Mesenchymal stem cell (in vitro differentiated cells and primary cell): ENCODE measurements at regions not wholly inside any gene's neighbourhood (a gene's known extent, or its start where the extent isn't known, plus 50 kb on each side); places are given as distances from the start of the nearest gene placed in this dataset.

ENCODE experiments used
- DNase-seq: peaks from one replicate; pipeline ENCODE4 v3.0.0-alpha.2; 2013
- H2AFZ ChIP-seq: one replicate; pipeline ENCODE4 v1.6.1; 2013; ENCODE audit warnings: low read depth, mild to moderate bottlenecking, control low read depth, inconsistent platforms, low read length, moderate library complexity
- H2AK5ac ChIP-seq: 2 replicates; pipeline ENCODE4 v1.6.1; 2013; ENCODE audit warnings: low read length, moderate library complexity, mild to moderate bottlenecking, inconsistent platforms; ENCODE audit not compliant: severe bottlenecking
- H2BK120ac ChIP-seq: one replicate; pipeline ENCODE4 v1.6.1; 2013; ENCODE audit warnings: low read depth, mild to moderate bottlenecking, inconsistent platforms, low read length, moderate library complexity
- H2BK12ac ChIP-seq, 2 experiments: one replicate each; pipeline ENCODE4 v1.6.1; 2013; ENCODE audit warnings: inconsistent platforms in 2 of 2, low read length in 2 of 2, mild to moderate bottlenecking in 2 of 2, moderate library complexity in 2 of 2, control low read depth in 1 of 2
- H2BK15ac ChIP-seq: one replicate; pipeline ENCODE4 v1.6.1; 2013; ENCODE audit warnings: mild to moderate bottlenecking, low read depth, inconsistent platforms; ENCODE audit not compliant: poor library complexity, severe bottlenecking
- H2BK5ac ChIP-seq: 2 replicates; pipeline ENCODE4 v1.6.1; 2013; ENCODE audit warnings: low read depth, mild to moderate bottlenecking, low read length, control low read depth, inconsistent platforms; ENCODE audit not compliant: poor library complexity, severe bottlenecking
- H3K14ac ChIP-seq, 2 experiments: one replicate each; pipeline ENCODE4 v1.6.1; 2013; ENCODE audit warnings: inconsistent platforms in 2 of 2, low read length in 2 of 2, control low read depth in 1 of 2, mild to moderate bottlenecking in 1 of 2, moderate library complexity in 1 of 2
- H3K18ac ChIP-seq, 2 experiments: one replicate each; pipeline ENCODE4 v1.6.1; 2013; ENCODE audit warnings: inconsistent platforms in 2 of 2, low read length in 2 of 2, control low read depth in 1 of 2, low read depth in 1 of 2, mild to moderate bottlenecking in 1 of 2
- H3K23ac ChIP-seq, 2 experiments: one replicate each; pipeline ENCODE4 v1.6.1; 2013; ENCODE audit warnings: inconsistent platforms in 2 of 2, low read length in 2 of 2, mild to moderate bottlenecking in 2 of 2, moderate library complexity in 2 of 2, control low read depth in 1 of 2
- H3K27ac ChIP-seq: 2 replicates; pipeline ENCODE4 v1.5.1; 2013; ENCODE audit warnings: mild to moderate bottlenecking, moderate library complexity, low read length, control low read depth, inconsistent platforms; ENCODE audit not compliant: poor library complexity, severe bottlenecking
- H3K27me3 ChIP-seq, 2 experiments: 2 replicates each; pipeline versions ENCODE4 v1.6.1 to v1.7.0; 2013; ENCODE audit warnings: low read length in 2 of 2, mild to moderate bottlenecking in 2 of 2, moderate library complexity in 2 of 2, control low read depth in 1 of 2, inconsistent platforms in 1 of 2; ENCODE audit not compliant: control insufficient read depth in 1 of 2, insufficient read depth in 1 of 2
- H3K36me3 ChIP-seq, 2 experiments: 2 replicates each; pipeline versions ENCODE4 v1.6.1 to v1.7.0; 2013; ENCODE audit warnings: low read length in 2 of 2, control low read depth in 1 of 2, inconsistent platforms in 1 of 2, low read depth in 1 of 2, mild to moderate bottlenecking in 1 of 2; ENCODE audit not compliant: insufficient read depth in 2 of 2, control insufficient read depth in 1 of 2
- H3K4ac ChIP-seq, 2 experiments: one replicate each; pipeline ENCODE4 v1.6.1; 2013; ENCODE audit warnings: inconsistent platforms in 2 of 2, low read length in 2 of 2, mild to moderate bottlenecking in 2 of 2, moderate library complexity in 2 of 2, control low read depth in 1 of 2, low read depth in 1 of 2
- H3K4me1 ChIP-seq: 2 replicates; pipeline ENCODE4 v1.6.1; 2013; ENCODE audit warnings: low read depth, low read length, control low read depth; ENCODE audit not compliant: control insufficient read depth, insufficient read depth
- H3K4me2 ChIP-seq: 2 replicates; pipeline ENCODE4 v1.6.1; 2013; ENCODE audit warnings: low read length, mild to moderate bottlenecking, inconsistent platforms; ENCODE audit not compliant: poor library complexity, severe bottlenecking
- H3K4me3 ChIP-seq, 2 experiments: 2 replicates each; pipeline versions ENCODE4 v1.5.1 to v1.7.0; 2013; ENCODE audit warnings: low read length in 2 of 2, mild to moderate bottlenecking in 2 of 2, control low read depth in 1 of 2, low read depth in 1 of 2; ENCODE audit not compliant: insufficient read depth in 1 of 2
- H3K79me1 ChIP-seq: replicated peaks from 2 replicates; pipeline ENCODE4 v1.6.1; 2013; ENCODE audit warnings: mild to moderate bottlenecking, control low read depth, low read length, inconsistent platforms; ENCODE audit not compliant: poor library complexity, severe bottlenecking
- H3K9ac ChIP-seq: 2 replicates; pipeline ENCODE4 v1.7.0; 2013; ENCODE audit warnings: mild to moderate bottlenecking, low read length, moderate library complexity
- H3K9me3 ChIP-seq: 2 replicates; pipeline ENCODE4 v1.7.0; 2013; ENCODE audit warnings: mild to moderate bottlenecking, low read length; ENCODE audit not compliant: control insufficient read depth
- H4K8ac ChIP-seq: one replicate; pipeline ENCODE4 v1.6.1; 2013; ENCODE audit warnings: inconsistent platforms, mild to moderate bottlenecking, low read length, moderate library complexity
- H4K91ac ChIP-seq: one replicate; pipeline ENCODE4 v1.6.1; 2013; ENCODE audit warnings: mild to moderate bottlenecking, low read length, inconsistent platforms
- WGBS: methylation state at CpG from one replicate; pipeline ENCODE4 v1.1.7; 2013; ENCODE audit warnings: mixed read lengths; 5-methylcytosine and 5-hydroxymethylcytosine counted together

GRCh38 chr1:239570878-239571277 is 184.5 kb downstream of the CHRM3 start:
- 80% methylated on average over 1 of the region's 3 CpGs for WGBS
- Histone ChIP-seq H4K8ac (no peak overlapping the region), H2AFZ (no peak overlapping the region), H3K4ac (no peak overlapping the region), H2BK5ac (no peak overlapping the region), H3K4me1 (no peaks in the 10 kb centered on the region), H2AK5ac (no peak overlapping the region), H3K18ac (no peak overlapping the region), H3K79me1 (no peaks in the 10 kb centered on the region), H3K4me2 (no peak overlapping the region), H3K27ac (no peak overlapping the region), H2BK120ac (no peak overlapping the region), H3K36me3 (no peaks in the 10 kb centered on the region), H3K14ac (no peak overlapping the region), H3K27me3 (no peaks in the 10 kb centered on the region), H3K23ac (no peak overlapping the region), H3K9ac (no peak overlapping the region), H3K9me3 (no peaks in the 10 kb centered on the region), H2BK15ac (no peak overlapping the region), H4K91ac (no peak overlapping the region), H2BK12ac (no peak overlapping the region), H3K4me3 (no peak overlapping the region)
- no peak for DNase-seq

GRCh38 chr1:239572183-239572582 is 185.8 kb downstream of the CHRM3 start:
- H3K18ac ChIP-seq = no peak overlapping the region

GRCh38 chr1:239574112-239574511 is 187.7 kb downstream of the CHRM3 start:
- Histone ChIP-seq H3K27ac (no peak overlapping the region), H2AK5ac (no peak overlapping the region), H3K4me3 (no peak overlapping the region), H3K18ac (no peak overlapping the region), H3K27me3 (no peaks in the 10 kb centered on the region), H3K4ac (no peak overlapping the region), H3K23ac (no peak overlapping the region), H2BK15ac (no peak overlapping the region), H4K91ac (no peak overlapping the region), H2BK5ac (no peak overlapping the region), H3K9me3 (no peaks in the 10 kb centered on the region), H3K79me1 (no peaks in the 10 kb centered on the region), H3K9ac (no peak overlapping the region), H2BK12ac (no peak overlapping the region), H3K14ac (no peak overlapping the region), H3K4me1 (no peaks in the 10 kb centered on the region), H2AFZ (no peak overlapping the region), H4K8ac (no peak overlapping the region), H3K4me2 (no peak overlapping the region), H2BK120ac (no peak overlapping the region), H3K36me3 (no peaks in the 10 kb centered on the region)
- DNase-seq = no peak
- 87% methylated on average over 2 of the region's 2 CpGs for WGBS

More at GRCh38 chr1:239572183-239572582, 185.8 kb downstream of the CHRM3 start:
- no peak overlapping the region for H3K4me3 ChIP-seq
- no peaks in the 10 kb centered on the region for H3K79me1 ChIP-seq
- H3K27ac ChIP-seq = no peak overlapping the region
- no peak overlapping the region for H3K23ac ChIP-seq
- no peak overlapping the region for H3K14ac ChIP-seq
- H2BK5ac ChIP-seq = no peak overlapping the region
- no peaks in the 10 kb centered on the region for H3K36me3 ChIP-seq
- no peak overlapping the region for H3K4me2 ChIP-seq
- no peak overlapping the region for H2AK5ac ChIP-seq
- H2BK12ac ChIP-seq = no peak overlapping the region
- H2AFZ ChIP-seq = no peak overlapping the region
- 90% methylated on average over 2 of the region's 4 CpGs for WGBS
- no peak overlapping the region for H4K8ac ChIP-seq
- no peaks in the 10 kb centered on the region for H3K4me1 ChIP-seq
- no peak for DNase-seq
- no peak overlapping the region for H4K91ac ChIP-seq
- H2BK15ac ChIP-seq = no peak overlapping the region
- H2BK120ac ChIP-seq = no peak overlapping the region
- no peak overlapping the region for H3K9ac ChIP-seq
- no peaks in the 10 kb centered on the region for H3K9me3 ChIP-seq
- H3K4ac ChIP-seq = no peak overlapping the region
- no peaks in the 10 kb centered on the region for H3K27me3 ChIP-seq

GRCh38 chr1:239575113-239575512 is 188.7 kb downstream of the CHRM3 start:
- Histone ChIP-seq H2AFZ (no peak overlapping the region), H2BK12ac (no peak overlapping the region), H4K8ac (no peak overlapping the region), H3K27ac (no peak overlapping the region), H3K36me3 (no peaks in the 10 kb centered on the region), H3K23ac (no peak overlapping the region), H3K9me3 (no peaks in the 10 kb centered on the region), H3K27me3 (no peaks in the 10 kb centered on the region), H3K9ac (no peak overlapping the region), H2BK5ac (no peak overlapping the region), H3K4me1 (no peaks in the 10 kb centered on the region), H3K4ac (no peak overlapping the region), H3K79me1 (no peaks in the 10 kb centered on the region), H2BK15ac (no peak overlapping the region), H2BK120ac (no peak overlapping the region), H3K18ac (no peak overlapping the region), H3K4me3 (no peak overlapping the region), H4K91ac (no peak overlapping the region), H2AK5ac (no peak overlapping the region), H3K4me2 (no peak overlapping the region), H3K14ac (no peak overlapping the region)
- DNase-seq = no peak
- WGBS = 100% methylated on average over 1 of the region's 2 CpGs
